DND-41 (cell line): ENCODE measurements at regions not wholly inside any gene's neighbourhood (a gene's known extent, or its start where the extent isn't known, plus 50 kb on each side); places are given as distances from the start of the nearest gene placed in this dataset.

ENCODE experiments used
- ATAC-seq: fragments of 200-7000 bp; cut with Tn5 transposase; 3 replicates; pipeline ENCODE4 v1.9.1; 2021; ENCODE audit warnings: low read depth; ENCODE audit not compliant: insufficient read depth
- DNase-seq: peaks from one replicate; pipeline ENCODE4 v3.0.0-alpha.2; 2020
- H2AFZ ChIP-seq: 2 replicates; pipeline ENCODE4 v1.6.0; 2012; ENCODE audit warnings: low read depth, low read length
- H3K27ac ChIP-seq: 2 replicates; pipeline ENCODE4 v1.5.1; 2012; ENCODE audit warnings: low read length, inconsistent platforms
- H3K27me3 ChIP-seq: fragments of 200-600 bp; sonication (generic); 2 replicates; pipeline ENCODE4 v1.6.0; 2012; ENCODE audit warnings: low read length, mild to moderate bottlenecking, inconsistent platforms; ENCODE audit not compliant: insufficient read depth, poor library complexity
- H3K36me3 ChIP-seq: 2 replicates; pipeline ENCODE4 v1.5.1; 2012; ENCODE audit warnings: low read length, inconsistent platforms; ENCODE audit not compliant: insufficient read depth
- H3K4me1 ChIP-seq: 2 replicates; pipeline ENCODE4 v1.5.1; 2012; ENCODE audit warnings: mild to moderate bottlenecking, low read length; ENCODE audit not compliant: insufficient read depth
- H3K4me2 ChIP-seq: 2 replicates; pipeline ENCODE4 v1.6.0; 2012; ENCODE audit warnings: mild to moderate bottlenecking, moderate library complexity, low read length, inconsistent platforms; ENCODE audit not compliant: insufficient read depth
- H3K4me3 ChIP-seq, 2 experiments: fragments of 200-600 bp in 1 of 2; shearing (Covaris generic) in 1 of 2; 2 replicates each; pipeline ENCODE4 v1.5.1; 2012 to 2016; ENCODE audit warnings: inconsistent platforms in 2 of 2, low read length in 2 of 2, mild to moderate bottlenecking in 2 of 2, low read depth in 1 of 2, moderate library complexity in 1 of 2
- H3K79me2 ChIP-seq: 2 replicates; pipeline ENCODE4 v1.6.0; 2012; ENCODE audit warnings: low read length, inconsistent platforms; ENCODE audit not compliant: insufficient read depth
- H3K9ac ChIP-seq: 2 replicates; pipeline ENCODE4 v1.6.0; 2012; ENCODE audit warnings: low read depth, mild to moderate bottlenecking, inconsistent platforms, low read length, moderate library complexity
- H3K9me3 ChIP-seq: 2 replicates; pipeline ENCODE4 v1.5.1; 2012; ENCODE audit warnings: low read length, moderate library complexity, mild to moderate bottlenecking, inconsistent platforms; ENCODE audit not compliant: insufficient read depth, severe bottlenecking
- H4K20me1 ChIP-seq: 2 replicates; pipeline ENCODE4 v1.6.0; 2012; ENCODE audit warnings: low read length; ENCODE audit not compliant: insufficient read depth
- EZH2 ChIP-seq: IDR thresholded peaks from 3 replicates; pipeline ENCODE4 v1.6.1; 2012; ENCODE audit warnings: borderline replicate concordance, low read depth, mild to moderate bottlenecking, moderate library complexity, low read length, inconsistent platforms; ENCODE audit not compliant: severe bottlenecking
- TF ChIP-seq, protein P1 (sequence below): IDR thresholded peaks from 2 replicates; pipeline ENCODE4 v1.5.1; 2012; ENCODE audit warnings: borderline replicate concordance, low read length, moderate library complexity, mild to moderate bottlenecking; ENCODE audit not compliant: poor library complexity, severe bottlenecking; ENCODE audit errors: extremely low read depth

DNA sequence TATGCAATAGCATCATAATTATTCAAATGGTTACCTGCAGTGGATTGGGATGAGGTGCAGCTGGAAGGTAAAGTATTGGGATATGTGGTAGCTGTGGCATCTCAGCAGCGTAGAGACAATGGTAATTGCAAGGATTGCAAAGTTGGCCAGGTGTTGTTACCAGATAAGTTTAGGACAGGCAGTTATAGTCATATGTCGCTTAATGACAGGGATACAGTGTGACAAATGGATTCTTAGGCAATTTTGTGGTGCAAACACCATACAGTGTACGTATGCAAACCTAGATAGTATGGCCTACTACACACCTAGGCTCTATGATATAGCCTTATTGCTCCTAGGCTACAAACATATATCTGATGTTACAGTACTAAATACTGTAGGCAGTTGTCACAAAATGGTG is 163.5 kb upstream of the LYZL2 start:
- Histone ChIP-seq H3K9ac (no peak overlapping the region), H3K4me1 (peaks cover 6% of the 10 kb centered on the region), H3K79me2 (no peaks in the 10 kb centered on the region), H3K27me3 (no peaks in the 10 kb centered on the region), H3K4me3 (no peak overlapping the region), H3K4me2 (no peak overlapping the region), H4K20me1 (no peaks in the 10 kb centered on the region), H3K27ac (no peak overlapping the region), H3K36me3 (no peaks in the 10 kb centered on the region), H3K9me3 (no peaks in the 10 kb centered on the region), H2AFZ (no peak overlapping the region)
- no peak for TF ChIP-seq EZH2
- TF ChIP-seq, protein P1, sequence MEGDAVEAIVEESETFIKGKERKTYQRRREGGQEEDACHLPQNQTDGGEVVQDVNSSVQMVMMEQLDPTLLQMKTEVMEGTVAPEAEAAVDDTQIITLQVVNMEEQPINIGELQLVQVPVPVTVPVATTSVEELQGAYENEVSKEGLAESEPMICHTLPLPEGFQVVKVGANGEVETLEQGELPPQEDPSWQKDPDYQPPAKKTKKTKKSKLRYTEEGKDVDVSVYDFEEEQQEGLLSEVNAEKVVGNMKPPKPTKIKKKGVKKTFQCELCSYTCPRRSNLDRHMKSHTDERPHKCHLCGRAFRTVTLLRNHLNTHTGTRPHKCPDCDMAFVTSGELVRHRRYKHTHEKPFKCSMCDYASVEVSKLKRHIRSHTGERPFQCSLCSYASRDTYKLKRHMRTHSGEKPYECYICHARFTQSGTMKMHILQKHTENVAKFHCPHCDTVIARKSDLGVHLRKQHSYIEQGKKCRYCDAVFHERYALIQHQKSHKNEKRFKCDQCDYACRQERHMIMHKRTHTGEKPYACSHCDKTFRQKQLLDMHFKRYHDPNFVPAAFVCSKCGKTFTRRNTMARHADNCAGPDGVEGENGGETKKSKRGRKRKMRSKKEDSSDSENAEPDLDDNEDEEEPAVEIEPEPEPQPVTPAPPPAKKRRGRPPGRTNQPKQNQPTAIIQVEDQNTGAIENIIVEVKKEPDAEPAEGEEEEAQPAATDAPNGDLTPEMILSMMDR: no peak
- ATAC-seq (no peak), DNase-seq (no peak)

GRCh38 chr10:30792025-30792424 is 162.5 kb upstream of the LYZL2 start:
- DNase-seq (no peak), ATAC-seq (no peak)
- Histone ChIP-seq H4K20me1 (no peaks in the 10 kb centered on the region), H3K9me3 (no peaks in the 10 kb centered on the region), H3K4me3 (no peak overlapping the region), H3K4me1 (peaks cover 6% of the 10 kb centered on the region), H3K9ac (no peak overlapping the region), H2AFZ (peak overlapping the region; percentile 56), H3K27me3 (no peaks in the 10 kb centered on the region), H3K27ac (no peak overlapping the region; the same call in 1 of the 2 replicates), H3K4me2 (no peak overlapping the region), H3K79me2 (no peaks in the 10 kb centered on the region), H3K36me3 (no peaks in the 10 kb centered on the region)
- TF ChIP-seq, protein P1: no peak
- TF ChIP-seq EZH2: no peak

DNA sequence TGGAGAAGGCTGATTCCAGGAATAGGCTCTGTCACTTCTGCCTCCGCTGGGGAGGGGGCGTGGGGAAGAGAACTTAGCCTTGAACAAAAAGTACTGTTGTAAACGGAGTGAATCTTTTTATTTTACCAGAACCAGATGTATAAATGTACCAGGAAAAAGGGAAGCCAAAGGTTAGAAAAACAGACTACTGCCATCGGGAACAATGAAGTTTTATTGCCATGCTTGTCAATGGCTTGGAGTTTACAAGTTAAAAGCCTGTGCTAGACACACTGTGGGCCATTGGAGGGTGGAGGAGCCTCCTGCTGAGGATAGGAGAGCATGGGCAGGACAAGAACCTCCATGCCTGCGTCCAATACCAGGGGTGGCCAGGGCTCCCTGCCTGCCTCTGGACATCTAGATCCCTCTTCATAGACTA is 161.7 kb upstream of the LYZL2 start:
- DNase-seq: no peak

More for the DNA sequence above, 161.7 kb upstream of the LYZL2 start:
- Histone ChIP-seq H3K9me3 (no peaks in the 10 kb centered on the region), H3K4me3 (no peak overlapping the region), H3K27ac (no peak overlapping the region), H3K36me3 (no peaks in the 10 kb centered on the region), H3K27me3 (no peaks in the 10 kb centered on the region), H2AFZ (no peak overlapping the region), H3K79me2 (no peaks in the 10 kb centered on the region), H3K9ac (no peak overlapping the region), H4K20me1 (no peaks in the 10 kb centered on the region), H3K4me1 (peaks cover 6% of the 10 kb centered on the region), H3K4me2 (no peak overlapping the region)
- no peak for TF ChIP-seq EZH2
- TF ChIP-seq, protein P1: no peak
- no peak for ATAC-seq
